Sigmoid colon (tissue), 6 donors: ENCODE measurements at regions not wholly inside any gene's neighbourhood (a gene's known extent, or its start where the extent isn't known, plus 50 kb on each side); places are given as distances from the start of the nearest gene placed in this dataset.

ENCODE experiments used
- DNase-seq: peaks from one replicate; pipeline ENCODE4 v3.0.0-alpha.2; 2019
- H3K27ac ChIP-seq, 4 donors: fragments of 200-600 bp; sonication (generic); one replicate each; pipeline ENCODE4 v1.5.1; 2016 to 2019; ENCODE audit warnings: mild to moderate bottlenecking in 1 of 4
- H3K27me3 ChIP-seq, 3 donors: fragments of 200-600 bp; sonication (generic); one replicate each; pipeline ENCODE4 v1.5.1; 2019; ENCODE audit warnings: mild to moderate bottlenecking in 1 of 3
- H3K36me3 ChIP-seq, 4 donors: fragments of 200-600 bp; sonication (generic); one replicate each; pipeline ENCODE4 v1.5.1; 2016 to 2019
- H3K4me1 ChIP-seq, 4 donors: fragments of 200-600 bp; sonication (generic); one replicate each; pipeline ENCODE4 v1.5.1; 2017 to 2019
- H3K4me3 ChIP-seq, 4 donors: fragments of 200-600 bp; sonication (generic); one replicate each; pipeline ENCODE4 v1.5.1; 2017 to 2019; ENCODE audit warnings: mild to moderate bottlenecking in 2 of 4, moderate library complexity in 1 of 4
- H3K9me3 ChIP-seq, 4 donors: fragments of 200-600 bp in 3 of 4; sonication (generic) in 3 of 4; one replicate each; pipeline versions ENCODE4 v1.5.1 to v1.6.1; 2013 to 2019
- CTCF ChIP-seq, 4 experiments: fragments of 450-650 bp in 3 of 4; fragments of 200-600 bp in 1 of 4; IDR thresholded peaks; one replicate each; pipeline ENCODE4 v1.5.1; 2016 to 2019; ENCODE audit warnings: antibody characterized with exemption in 4 of 4, mild to moderate bottlenecking in 3 of 4, moderate library complexity in 2 of 4
- EP300 ChIP-seq, 4 donors: sonication (generic); formaldehyde crosslinking; IDR thresholded peaks; one replicate each; pipeline ENCODE4 v1.6.1; 2017; ENCODE audit warnings: antibody characterized with exemption in 4 of 4
- POLR2A ChIP-seq, 2 donors: fragments of 450-650 bp; IDR thresholded peaks; one replicate each; pipeline ENCODE4 v1.6.1; 2016; ENCODE audit warnings: antibody characterized with exemption in 2 of 2, mild to moderate bottlenecking in 2 of 2, moderate library complexity in 2 of 2
- POLR2AphosphoS5 ChIP-seq, 4 donors: sonication (generic); formaldehyde crosslinking; IDR thresholded peaks; one replicate each; pipeline ENCODE4 v1.6.1; 2017; ENCODE audit warnings: antibody characterized with exemption in 4 of 4
- WGBS, 2 donors: extraction: QIAGEN DNeasy Blood & Tissue Kit; methylation state at CpG; one replicate each; pipeline ENCODE4 v1.1.7; 2013; 5-methylcytosine and 5-hydroxymethylcytosine counted together
- intact Hi-C: fragments of 100-400 bp; cut with DNase I; formaldehyde crosslinking; loops from one replicate; pipeline ENCODE4 v1.15.1; 2023
- donor health status: healthy with polysubstance abuse.
- donor health status: healthy.

- WGBS, 2 donors, result 37 to 72% methylated on average over 3 of the region's 3 CpGs
- TF ChIP-seq CTCF (IDR thresholded peaks at IDR 0.05) (no peak), POLR2AphosphoS5 (IDR thresholded peaks at IDR 0.05) (no peak), POLR2A (IDR thresholded peaks at IDR 0.05) (no peak), EP300 (IDR thresholded peaks at IDR 0.05) (no peak)
- no peak overlapping the region for H3K4me3 ChIP-seq
- no peak for DNase-seq
- H3K9me3 ChIP-seq, result no peaks in the 10 kb centered on the region
- intact Hi-C loops, result no loop called here
- peaks cover 7 to 20% (median 15%) of the 10 kb centered on the region in 3 donors for H3K27me3 ChIP-seq
- no peak overlapping the region for H3K27ac ChIP-seq
- peaks cover 0 to 17% (median 12%) of the 10 kb centered on the region in 4 donors for H3K4me1 ChIP-seq
- H3K36me3 ChIP-seq, result no peaks in the 10 kb centered on the region
These were observed 262.0 kb downstream of the CGGBP1 start for GRCh38 chr3:87796843-87797185.

- WGBS, 2 donors, result 18 to 26% methylated on average over 2 of the region's 2 CpGs
- Histone ChIP-seq H3K4me1 (peaks cover 0 to 17% (median 13%) of the 10 kb centered on the region in 4 donors), H3K27ac (no peak overlapping the region)
These were observed 262.5 kb downstream of the CGGBP1 start for GRCh38 chr3:87796137-87796842.

GRCh38 chr3:87795701-87796100 lies 263.1 kb downstream of the CGGBP1 start:
- H3K4me1 ChIP-seq, result peaks cover 0 to 17% (median 13%) of the 10 kb centered on the region in 4 donors
- TF ChIP-seq POLR2A (IDR thresholded peaks at IDR 0.05), result no peak
- no peak for TF ChIP-seq EP300 (IDR thresholded peaks at IDR 0.05)
- TF ChIP-seq CTCF (IDR thresholded peaks at IDR 0.05), result no peak
- no peak overlapping the region for H3K27ac ChIP-seq
- H3K36me3 ChIP-seq, result no peaks in the 10 kb centered on the region
- H3K9me3 ChIP-seq, result no peaks in the 10 kb centered on the region
- no peak for DNase-seq
- intact Hi-C loops, result no loop called here
- 56 to 67% methylated on average over 1 of the region's 1 CpG for WGBS, 2 donors
- no peak overlapping the region for H3K4me3 ChIP-seq
- H3K27me3 ChIP-seq, result peaks cover 9 to 31% (median 18%) of the 10 kb centered on the region in 3 donors

More at GRCh38 chr3:87796137-87796842, 262.5 kb downstream of the CGGBP1 start:
- H3K36me3 ChIP-seq, result no peaks in the 10 kb centered on the region
- DNase-seq, result no peak
- H3K4me3 ChIP-seq, result no peak overlapping the region
- H3K9me3 ChIP-seq, result no peaks in the 10 kb centered on the region
- peaks cover 7 to 25% (median 18%) of the 10 kb centered on the region in 3 donors for H3K27me3 ChIP-seq
- no peak for TF ChIP-seq POLR2AphosphoS5 (IDR thresholded peaks at IDR 0.05)
- no peak for TF ChIP-seq CTCF (IDR thresholded peaks at IDR 0.05)
- no peak for TF ChIP-seq POLR2A (IDR thresholded peaks at IDR 0.05)
- TF ChIP-seq EP300 (IDR thresholded peaks at IDR 0.05), result no peak
- intact Hi-C loops, result no loop called here

- H3K9me3 ChIP-seq, result no peaks in the 10 kb centered on the region
- H3K27ac ChIP-seq, result no peak overlapping the region
- peak overlapping the region in 3 of 4 donors; percentile 12 to 46 (median 46) for H3K4me3 ChIP-seq
- intact Hi-C loops, result no loop called here
- H3K36me3 ChIP-seq, result no peaks in the 10 kb centered on the region
- WGBS, 2 donors, result 5 to 9% methylated on average over 17 of the region's 17 CpGs
- H3K4me1 ChIP-seq, result peaks cover 0 to 17% (median 13%) of the 10 kb centered on the region in 4 donors
- no peak for TF ChIP-seq POLR2AphosphoS5 (IDR thresholded peaks at IDR 0.05)
- no peak for TF ChIP-seq EP300 (IDR thresholded peaks at IDR 0.05)
- TF ChIP-seq CTCF (IDR thresholded peaks at IDR 0.05), result no peak
- no peak for TF ChIP-seq POLR2A (IDR thresholded peaks at IDR 0.05)
- DNase-seq, result no peak
- H3K27me3 ChIP-seq, result peaks cover 10 to 36% (median 18%) of the 10 kb centered on the region in 3 donors
These were observed 265.4 kb downstream of the CGGBP1 start for GRCh38 chr3:87793337-87793877.
